Natural killer cell (primary cell): ENCODE measurements at regions not wholly inside any gene's neighbourhood (a gene's known extent, or its start where the extent isn't known, plus 50 kb on each side); places are given as distances from the start of the nearest gene placed in this dataset.
"Not testable (repeated sequence)": the region's sequence is repeated elsewhere in the genome, so short reads cannot be mapped to it uniquely, and the experiment has no call there.

ENCODE experiments used
- ATAC-seq, 3 donors: fragments of 150-1000 bp in 2 of 3; fragments of 200-7000 bp in 1 of 3; cut with Tn5 transposase; 1 replicate in 1 of 3; 2 replicates in 2 of 3; pipeline ENCODE4 v1.10.0; 2021; ENCODE audit warnings: mild to moderate bottlenecking in 2 of 3, moderate library complexity in 2 of 3
- DNase-seq, 2 donors: peaks; one replicate each; pipeline versions ENCODE4 v3.0.0 to v3.0.0-alpha.2; 2013 to 2021; ENCODE audit warnings: mixed read lengths in 1 of 2
- H3K27ac ChIP-seq: one replicate; pipeline ENCODE4 v1.5.1; 2013; ENCODE audit warnings: mild to moderate bottlenecking, low read length
- H3K27me3 ChIP-seq: one replicate; pipeline ENCODE4 v1.6.1; 2013; ENCODE audit warnings: low read length; ENCODE audit not compliant: control insufficient read depth, insufficient read depth
- H3K36me3 ChIP-seq: one replicate; pipeline ENCODE4 v1.6.1; 2013; ENCODE audit warnings: low read length; ENCODE audit not compliant: control insufficient read depth, insufficient read depth
- H3K4me1 ChIP-seq: one replicate; pipeline ENCODE4 v1.6.1; 2013; ENCODE audit warnings: low read length; ENCODE audit not compliant: control insufficient read depth, insufficient read depth
- H3K4me3 ChIP-seq: one replicate; pipeline ENCODE4 v1.5.1; 2013; ENCODE audit warnings: low read length
- H3K9me3 ChIP-seq: one replicate; pipeline ENCODE4 v1.6.1; 2013; ENCODE audit warnings: low read length; ENCODE audit not compliant: control insufficient read depth, insufficient read depth
- H3K27ac Mint-ChIP-seq, 2 donors: one replicate each; pipeline ENCODE4 v1.8.0; 2022; ENCODE audit warnings: mild to moderate bottlenecking in 2 of 2, mixed read lengths in 2 of 2, moderate library complexity in 1 of 2
- H3K27me3 Mint-ChIP-seq, 2 donors: one replicate each; pipeline ENCODE4 v1.8.0; 2022; ENCODE audit warnings: low read depth in 2 of 2, mixed read lengths in 2 of 2
- H3K36me3 Mint-ChIP-seq: one replicate; pipeline ENCODE4 v1.8.0; 2022; ENCODE audit warnings: mixed read lengths
- H3K4me1 Mint-ChIP-seq, 2 donors: one replicate each; pipeline ENCODE4 v1.8.0; 2022; ENCODE audit warnings: mixed read lengths in 2 of 2
- H3K4me3 Mint-ChIP-seq: one replicate; pipeline ENCODE4 v1.8.0; 2022; ENCODE audit warnings: mild to moderate bottlenecking, moderate library complexity, mixed read lengths
- H3K9me3 Mint-ChIP-seq, 2 donors: one replicate each; pipeline ENCODE4 v1.8.0; 2022; ENCODE audit warnings: mixed read lengths in 2 of 2
- WGBS: methylation state at CpG from one replicate; pipeline ENCODE4 v1.1.7; 2013; ENCODE audit warnings: missing lambda C conversion rate; ENCODE audit not compliant: insufficient coverage; 5-methylcytosine and 5-hydroxymethylcytosine counted together
- intact Hi-C: fragments of 100-400 bp; cut with micrococcal nuclease; formaldehyde crosslinking; loops from one replicate; pipeline ENCODE4 v1.14.2; 2022
- TF ChIP-seq, protein P1 (sequence below): fragments of 200-600 bp; IDR thresholded peaks from one replicate; pipeline ENCODE4 v1.8.0; 2022; ENCODE audit warnings: antibody characterized with exemption

- H3K27ac Mint-ChIP-seq, result peak overlapping the region in 1 of 2 donors; percentile 75
- DNase-seq, H3K4me3 Mint-ChIP-seq, H3K4me1 ChIP-seq, intact Hi-C loops, H3K27ac ChIP-seq, H3K9me3 ChIP-seq, H3K4me3 ChIP-seq, H3K9me3 Mint-ChIP-seq, H3K36me3 Mint-ChIP-seq, H3K36me3 ChIP-seq, ATAC-seq, H3K27me3 ChIP-seq: not testable (repeated sequence)
- H3K27me3 Mint-ChIP-seq, result peaks cover 31 to 41% of the 10 kb centered on the region in 2 donors
- peaks cover 5 to 16% of the 10 kb centered on the region in 2 donors for H3K4me1 Mint-ChIP-seq
- WGBS, result 50% methylated on average over 1 of the region's 5 CpGs
These were observed 142.0 kb upstream of the PITRM1 start for GRCh38 chr10:3314445-3315085.

DNA sequence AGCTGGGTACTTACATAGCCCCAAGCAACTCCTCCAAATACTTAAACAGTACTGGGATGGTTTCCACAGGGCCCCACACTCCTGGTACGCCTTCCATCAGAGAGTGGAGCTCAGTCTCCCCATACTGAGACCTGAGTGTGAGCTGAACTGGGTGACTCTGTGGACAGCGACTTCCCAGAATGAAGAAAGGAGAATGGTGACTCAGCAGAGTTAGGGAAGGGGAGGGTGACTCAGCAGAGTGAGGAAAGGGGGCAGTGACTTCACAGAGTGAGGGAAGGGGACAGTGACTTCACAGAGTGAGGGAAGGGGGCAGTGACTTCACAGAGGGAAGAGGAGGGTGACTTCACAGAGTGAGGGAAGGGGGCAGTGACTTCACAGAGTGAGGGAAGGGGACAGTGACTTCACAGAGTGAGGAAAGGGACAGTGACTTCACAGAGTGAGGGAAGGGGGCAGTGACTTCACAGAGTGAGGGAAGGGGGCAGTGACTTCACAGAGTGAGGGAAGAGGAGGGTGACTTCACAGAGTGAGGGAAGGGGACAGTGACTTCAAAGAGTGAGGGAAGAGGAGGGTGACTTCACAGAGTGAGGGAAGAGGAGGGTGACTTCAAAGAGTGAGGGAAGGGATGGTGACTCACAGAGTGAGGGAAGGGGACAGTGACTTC is 141.3 kb upstream of the PITRM1 start:
- H3K27ac ChIP-seq, H3K27me3 ChIP-seq, DNase-seq, H3K4me1 ChIP-seq, H3K9me3 Mint-ChIP-seq, H3K9me3 ChIP-seq, H3K4me3 Mint-ChIP-seq, intact Hi-C loops, H3K36me3 Mint-ChIP-seq, H3K36me3 ChIP-seq, H3K4me3 ChIP-seq: not testable (repeated sequence)
- H3K27ac Mint-ChIP-seq, result peak overlapping the region in 1 of 2 donors; percentile 75
- ATAC-seq, result peak in 1 of 3 donors; percentile 36
- peaks cover 28 to 37% of the 10 kb centered on the region in 2 donors for H3K27me3 Mint-ChIP-seq
- peaks cover 2 to 12% of the 10 kb centered on the region in 2 donors for H3K4me1 Mint-ChIP-seq
- 51% methylated on average over 2 of the region's 2 CpGs for WGBS

DNA sequence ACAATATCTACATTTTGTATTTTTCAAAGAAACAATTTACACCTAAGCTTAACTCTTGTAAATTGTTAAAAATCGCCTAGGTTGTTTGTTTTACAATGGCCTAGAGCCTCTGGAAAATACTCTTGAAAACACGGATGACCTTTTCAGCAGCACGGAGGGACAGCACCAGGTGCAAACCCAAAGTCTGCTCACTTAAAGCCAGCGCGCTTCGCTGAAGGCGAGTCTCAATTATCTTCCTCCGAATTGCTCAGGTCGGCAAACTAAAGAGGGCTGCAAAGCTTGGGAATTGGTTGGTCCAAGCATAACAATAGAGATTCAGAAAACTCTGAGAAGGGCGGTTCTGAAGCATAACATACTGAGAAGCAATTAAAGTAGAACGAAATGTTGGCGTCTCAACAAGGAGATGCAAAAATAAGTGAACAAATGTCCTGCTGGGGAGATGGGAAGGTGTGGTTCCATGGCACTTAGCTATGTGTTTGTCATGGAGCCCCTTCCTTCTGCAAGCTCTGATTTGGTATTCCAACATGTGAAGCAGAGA is 139.9 kb upstream of the PITRM1 start:
- H3K4me1 Mint-ChIP-seq, result peaks cover 0 to 10% of the 10 kb centered on the region in 2 donors
- H3K36me3 Mint-ChIP-seq, result no peaks in the 10 kb centered on the region
- H3K9me3 ChIP-seq, result no peaks in the 10 kb centered on the region
- H3K4me1 ChIP-seq, result no peaks in the 10 kb centered on the region
- H3K27me3 Mint-ChIP-seq, result peaks cover 33 to 43% of the 10 kb centered on the region in 2 donors
- TF ChIP-seq, protein P1, sequence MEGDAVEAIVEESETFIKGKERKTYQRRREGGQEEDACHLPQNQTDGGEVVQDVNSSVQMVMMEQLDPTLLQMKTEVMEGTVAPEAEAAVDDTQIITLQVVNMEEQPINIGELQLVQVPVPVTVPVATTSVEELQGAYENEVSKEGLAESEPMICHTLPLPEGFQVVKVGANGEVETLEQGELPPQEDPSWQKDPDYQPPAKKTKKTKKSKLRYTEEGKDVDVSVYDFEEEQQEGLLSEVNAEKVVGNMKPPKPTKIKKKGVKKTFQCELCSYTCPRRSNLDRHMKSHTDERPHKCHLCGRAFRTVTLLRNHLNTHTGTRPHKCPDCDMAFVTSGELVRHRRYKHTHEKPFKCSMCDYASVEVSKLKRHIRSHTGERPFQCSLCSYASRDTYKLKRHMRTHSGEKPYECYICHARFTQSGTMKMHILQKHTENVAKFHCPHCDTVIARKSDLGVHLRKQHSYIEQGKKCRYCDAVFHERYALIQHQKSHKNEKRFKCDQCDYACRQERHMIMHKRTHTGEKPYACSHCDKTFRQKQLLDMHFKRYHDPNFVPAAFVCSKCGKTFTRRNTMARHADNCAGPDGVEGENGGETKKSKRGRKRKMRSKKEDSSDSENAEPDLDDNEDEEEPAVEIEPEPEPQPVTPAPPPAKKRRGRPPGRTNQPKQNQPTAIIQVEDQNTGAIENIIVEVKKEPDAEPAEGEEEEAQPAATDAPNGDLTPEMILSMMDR, result no peak
- no peaks in the 10 kb centered on the region for H3K36me3 ChIP-seq
- intact Hi-C loops, result no loop called here
- no peak for ATAC-seq
- H3K4me3 Mint-ChIP-seq, result no peak overlapping the region
- H3K27ac ChIP-seq, result no peak overlapping the region
- DNase-seq, result no peak
- H3K4me3 ChIP-seq, result no peak overlapping the region
- no peaks in the 10 kb centered on the region for H3K27me3 ChIP-seq
- no peak overlapping the region for H3K27ac Mint-ChIP-seq
- 84% methylated on average over 12 of the region's 12 CpGs for WGBS
- H3K9me3 Mint-ChIP-seq, result no peaks in the 10 kb centered on the region

- DNase-seq (no peak), ATAC-seq (no peak)
- intact Hi-C loops, result no loop called here
- no peak overlapping the region for H3K4me3 ChIP-seq
- H3K9me3 Mint-ChIP-seq, result no peaks in the 10 kb centered on the region
- H3K27me3 Mint-ChIP-seq, result peaks cover 33% of the 10 kb centered on the region in 2 donors
- H3K36me3 ChIP-seq, result no peaks in the 10 kb centered on the region
- TF ChIP-seq, protein P1, result no peak
- peaks cover 0 to 10% of the 10 kb centered on the region in 2 donors for H3K4me1 Mint-ChIP-seq
- H3K9me3 ChIP-seq, result no peaks in the 10 kb centered on the region
- WGBS, result 50% methylated on average over 2 of the region's 8 CpGs
- no peak overlapping the region for H3K4me3 Mint-ChIP-seq
- no peaks in the 10 kb centered on the region for H3K36me3 Mint-ChIP-seq
- no peak overlapping the region for H3K27ac Mint-ChIP-seq
- H3K27me3 ChIP-seq, result no peaks in the 10 kb centered on the region
- H3K4me1 ChIP-seq, result no peaks in the 10 kb centered on the region
- no peak overlapping the region for H3K27ac ChIP-seq
These were observed 137.6 kb upstream of the PITRM1 start for GRCh38 chr10:3310016-3310784.
